H9 (cell line): ENCODE measurements at regions not wholly inside any gene's neighbourhood (a gene's known extent, or its start where the extent isn't known, plus 50 kb on each side); places are given as distances from the start of the nearest gene placed in this dataset.

Experiments used
- DNase-seq: peaks from one replicate; pipeline ENCODE4 v3.0.0-alpha.2; 2017
- H2AFZ ChIP-seq: one replicate; pipeline ENCODE4 v1.6.1; 2013; ENCODE audit warnings: mild to moderate bottlenecking, low read length, control low read depth, moderate library complexity
- H2AK5ac ChIP-seq: 2 replicates; pipeline ENCODE4 v1.6.1; 2013; ENCODE audit warnings: low read length, control low read depth, mixed read lengths; ENCODE audit not compliant: insufficient read length
- H2BK120ac ChIP-seq: one replicate; pipeline ENCODE4 v1.6.1; 2013; ENCODE audit warnings: low read depth, mild to moderate bottlenecking, low read length, control low read depth, inconsistent platforms; ENCODE audit not compliant: poor library complexity, severe bottlenecking
- H2BK12ac ChIP-seq: 2 replicates; pipeline ENCODE4 v1.6.1; 2013; ENCODE audit warnings: low read length, control low read depth, mixed read lengths, low read depth; ENCODE audit not compliant: insufficient read length
- H2BK15ac ChIP-seq: 2 replicates; pipeline ENCODE4 v1.6.1; 2013; ENCODE audit warnings: low read depth, low read length, control low read depth
- H2BK20ac ChIP-seq: one replicate; pipeline ENCODE4 v1.6.1; 2013; ENCODE audit warnings: low read depth, mild to moderate bottlenecking, low read length, control low read depth, inconsistent platforms; ENCODE audit not compliant: poor library complexity, severe bottlenecking
- H2BK5ac ChIP-seq: 2 replicates; pipeline ENCODE4 v1.6.1; 2013; ENCODE audit warnings: low read length, control low read depth, mixed read lengths; ENCODE audit not compliant: insufficient read length
- H3K14ac ChIP-seq: 2 replicates; pipeline ENCODE4 v1.6.1; 2013; ENCODE audit warnings: low read length, control low read depth; ENCODE audit not compliant: insufficient read depth
- H3K18ac ChIP-seq: 2 replicates; pipeline ENCODE4 v1.6.1; 2013; ENCODE audit warnings: low read depth, mild to moderate bottlenecking, mixed read lengths, low read length, control low read depth; ENCODE audit not compliant: insufficient read length
- H3K23ac ChIP-seq: 2 replicates; pipeline ENCODE4 v1.6.1; 2013; ENCODE audit warnings: low read length, control low read depth, mixed read lengths, low read depth; ENCODE audit not compliant: insufficient read length
- H3K23me2 ChIP-seq: 2 replicates; pipeline ENCODE4 v1.6.1; 2013; ENCODE audit warnings: low read depth, mild to moderate bottlenecking, mixed read lengths, low read length, control low read depth; ENCODE audit not compliant: insufficient read length, poor library complexity, severe bottlenecking
- H3K27ac ChIP-seq: 2 replicates; pipeline ENCODE4 v1.5.1; 2013; ENCODE audit warnings: low read length, control low read depth, mixed read lengths, low read depth; ENCODE audit not compliant: insufficient read length
- H3K27me3 ChIP-seq: 2 replicates; pipeline ENCODE4 v1.6.1; 2013; ENCODE audit warnings: low read length, control low read depth, inconsistent platforms; ENCODE audit not compliant: insufficient read depth
- H3K4ac ChIP-seq: 2 replicates; pipeline ENCODE4 v1.6.1; 2013; ENCODE audit warnings: low read depth, mild to moderate bottlenecking, control low read depth, inconsistent platforms, low read length, moderate library complexity
- H3K4me1 ChIP-seq: 2 replicates; pipeline ENCODE4 v1.6.1; 2013; ENCODE audit warnings: low read length, control low read depth, inconsistent platforms; ENCODE audit not compliant: insufficient read depth
- H3K4me2 ChIP-seq: 2 replicates; pipeline ENCODE4 v1.6.1; 2013; ENCODE audit warnings: low read length, control low read depth, mixed read lengths; ENCODE audit not compliant: insufficient read length, insufficient read depth
- H3K56ac ChIP-seq: 2 replicates; pipeline ENCODE4 v1.6.1; 2013; ENCODE audit warnings: low read depth, mild to moderate bottlenecking, mixed read lengths, low read length, control low read depth; ENCODE audit not compliant: insufficient read length
- H3K79me1 ChIP-seq: 2 replicates; pipeline ENCODE4 v1.6.1; 2013; ENCODE audit warnings: low read depth, mild to moderate bottlenecking, moderate library complexity, low read length, control low read depth, inconsistent platforms; ENCODE audit not compliant: insufficient read depth, poor library complexity, severe bottlenecking
- H3K79me2 ChIP-seq: 2 replicates; pipeline ENCODE4 v1.6.1; 2013; ENCODE audit warnings: low read length, control low read depth, inconsistent platforms; ENCODE audit not compliant: insufficient read depth
- H3K9ac ChIP-seq: 2 replicates; pipeline ENCODE4 v1.6.1; 2013; ENCODE audit warnings: low read length, control low read depth, mixed read lengths; ENCODE audit not compliant: insufficient read length; ENCODE audit errors: extremely low read depth
- H3K9me3 ChIP-seq: one replicate; pipeline ENCODE4 v1.6.1; 2013; ENCODE audit warnings: low read depth, low read length, inconsistent platforms; ENCODE audit not compliant: control insufficient read depth
- H3T11ph ChIP-seq: one replicate; pipeline ENCODE4 v1.6.1; 2013; ENCODE audit warnings: mild to moderate bottlenecking, low read length, control low read depth, inconsistent platforms
- H4K20me1 ChIP-seq: one replicate; pipeline ENCODE4 v1.6.1; 2013; ENCODE audit not compliant: control insufficient read depth, insufficient read length, insufficient read depth
- H4K5ac ChIP-seq: 2 replicates; pipeline ENCODE4 v1.6.1; 2013; ENCODE audit warnings: low read depth, mild to moderate bottlenecking, mixed read lengths, low read length, control low read depth; ENCODE audit not compliant: insufficient read length
- H4K8ac ChIP-seq: replicated peaks from 2 replicates; pipeline ENCODE4 v1.6.1; 2013; ENCODE audit warnings: low read length, control low read depth, mixed read lengths, low read depth; ENCODE audit not compliant: insufficient read length
- H4K91ac ChIP-seq: 2 replicates; pipeline ENCODE4 v1.6.1; 2013; ENCODE audit warnings: low read depth, mild to moderate bottlenecking, moderate library complexity, mixed read lengths, low read length, control low read depth; ENCODE audit not compliant: insufficient read length
- H3K27ac Mint-ChIP-seq, 3 experiments: 2 replicates in 2 of 3; 3 replicates in 1 of 3; pipeline ENCODE4 v1.8.0; 2020 to 2021; ENCODE audit warnings: mixed read lengths in 3 of 3, mild to moderate bottlenecking in 1 of 3, moderate library complexity in 1 of 3
- H3K27me3 Mint-ChIP-seq: 2 replicates; pipeline ENCODE4 v1.8.0; 2021; ENCODE audit warnings: low read depth, mild to moderate bottlenecking, moderate library complexity, mixed read lengths
- H3K36me3 Mint-ChIP-seq, 3 experiments: 2 replicates in 2 of 3; 3 replicates in 1 of 3; pipeline ENCODE4 v1.8.0; 2020 to 2021; ENCODE audit warnings: low read depth in 3 of 3, mixed read lengths in 3 of 3; ENCODE audit not compliant: insufficient read depth in 1 of 3
- H3K4me1 Mint-ChIP-seq, 2 experiments: 2 replicates each; pipeline ENCODE4 v1.8.0; 2020; ENCODE audit warnings: mixed read lengths in 2 of 2
- H3K4me3 Mint-ChIP-seq, 2 experiments: 2 replicates in 1 of 2; 3 replicates in 1 of 2; pipeline ENCODE4 v1.8.0; 2020 to 2021; ENCODE audit warnings: mild to moderate bottlenecking in 2 of 2, mixed read lengths in 2 of 2, moderate library complexity in 1 of 2
- H3K9me3 Mint-ChIP-seq, 2 experiments: 2 replicates in 1 of 2; 3 replicates in 1 of 2; pipeline ENCODE4 v1.8.0; 2020; ENCODE audit warnings: mild to moderate bottlenecking in 2 of 2, mixed read lengths in 2 of 2, moderate library complexity in 1 of 2
- CTCF ChIP-seq: fragments of 200-600 bp; sonication (generic); conservative IDR thresholded peaks from 3 replicates; pipeline ENCODE4 v1.8.0; 2021; ENCODE audit warnings: antibody characterized with exemption, mild to moderate bottlenecking
- WGBS: extraction: QIAGEN DNeasy Blood & Tissue Kit; methylation state at CpG from one replicate; pipeline ENCODE4 v1.1.7; 2013; ENCODE audit warnings: missing lambda C conversion rate, low lambda C conversion rate, mixed read lengths; ENCODE audit not compliant: insufficient read length; ENCODE audit errors: extremely low coverage; 5-methylcytosine and 5-hydroxymethylcytosine counted together

DNA sequence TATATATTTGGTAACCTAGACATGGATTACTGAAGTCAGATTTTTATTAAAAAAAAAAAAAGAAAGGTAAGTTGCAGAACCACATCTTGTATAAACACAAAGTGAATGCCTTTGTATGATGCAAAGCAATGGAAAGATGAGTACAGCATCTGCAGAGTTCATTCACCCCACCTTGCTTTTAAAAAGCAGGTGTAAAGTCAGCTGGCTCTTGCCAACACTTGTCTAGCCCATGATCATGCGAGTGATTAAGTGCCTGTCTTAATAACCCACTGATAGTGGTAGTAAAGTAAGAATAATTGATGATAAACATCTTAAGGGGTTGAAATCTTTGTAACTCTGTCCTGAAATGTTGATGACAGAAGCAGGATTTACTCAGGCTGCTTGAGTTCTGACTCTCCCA lies 710.4 kb downstream of the EFNB2 start:
- H3K23me2 ChIP-seq = no peaks in the 10 kb centered on the region
- no peak overlapping the region for H3K18ac ChIP-seq
- no peak for TF ChIP-seq CTCF
- no peaks in the 10 kb centered on the region for H3K27me3 ChIP-seq
- H2BK15ac ChIP-seq = no peak overlapping the region
- H2AFZ ChIP-seq = no peak overlapping the region
- no peaks in the 10 kb centered on the region for H3K4me1 Mint-ChIP-seq
- H2BK12ac ChIP-seq = no peak overlapping the region
- no peak for DNase-seq
- peaks cover 5% of the 10 kb centered on the region in 2 experiments; a peak in 3 of 5 replicates for H3K9me3 Mint-ChIP-seq
- no peak overlapping the region for H4K5ac ChIP-seq
- H3K27ac Mint-ChIP-seq = 0 out of 7 replicates have a peak overlapping the region, but pooled peaks of 1 of the 3 experiments have one; percentile 44
- H3K27ac ChIP-seq = no peak overlapping the region
- no peak overlapping the region for H4K8ac ChIP-seq
- no peak overlapping the region for H3K56ac ChIP-seq
- H3K36me3 Mint-ChIP-seq = peaks cover 0 to 2% (median 0%) of the 10 kb centered on the region in 3 experiments; a peak in 2 of 7 replicates
- WGBS = no CpG with 5 or more reads among the region's 1 CpG
- no peaks in the 10 kb centered on the region for H3K79me1 ChIP-seq
- H3K79me2 ChIP-seq = no peaks in the 10 kb centered on the region
- H3K27me3 Mint-ChIP-seq = peaks cover 2% of the 10 kb centered on the region
- no peak overlapping the region for H3T11ph ChIP-seq
- no peaks in the 10 kb centered on the region for H4K20me1 ChIP-seq
- no peak overlapping the region for H3K4me2 ChIP-seq
- H2BK5ac ChIP-seq = no peak overlapping the region
- H2AK5ac ChIP-seq = no peak overlapping the region
- H2BK120ac ChIP-seq = no peak overlapping the region
- H2BK20ac ChIP-seq = no peak overlapping the region
- no peak overlapping the region for H3K4me3 Mint-ChIP-seq
- H3K23ac ChIP-seq = no peak overlapping the region
- no peak overlapping the region for H3K9ac ChIP-seq
- H3K4me1 ChIP-seq = no peaks in the 10 kb centered on the region
- H3K9me3 ChIP-seq = no peaks in the 10 kb centered on the region
- no peak overlapping the region for H3K4ac ChIP-seq
- no peak overlapping the region for H4K91ac ChIP-seq
- no peak overlapping the region for H3K14ac ChIP-seq
